OCI-LY7 (cell line): ENCODE measurements at regions not wholly inside any gene's neighbourhood (a gene's known extent, or its start where the extent isn't known, plus 50 kb on each side); places are given as distances from the start of the nearest gene placed in this dataset.

Experiments
- BruUV-seq: library from RNA; stranded (reverse); fragments of 400-500 nt; replicated peaks from 2 replicates; lab custom pipeline; 2021; lab: Mats Ljungman, UMichigan
- CTCF ChIA-PET: fragments of 300-600 bp; sonication (Branson Sonifier 250); formaldehyde crosslinking; loops from one replicate; lab custom pipeline; 2022; ENCODE audit warnings: antibody characterized with exemption; ENCODE audit not compliant: unreplicated experiment; lab: Charles Lee
- POLR2A ChIA-PET: fragments of 300-600 bp; sonication (Branson Sonifier 250); formaldehyde crosslinking; loops from one replicate; lab custom pipeline; 2022; ENCODE audit warnings: antibody characterized with exemption; lab: Charles Lee
- DNase-seq: peaks from one replicate; pipeline ENCODE4 v3.0.0-alpha.2; 2015; ENCODE audit warnings: low spot score
- H2AFZ ChIP-seq: fragments of 200-600 bp; sonication (generic), shearing (Covaris generic); 2 replicates; pipeline ENCODE4 v1.6.1; 2014; ENCODE audit warnings: mild to moderate bottlenecking, antibody characterized with exemption, low read length, moderate library complexity
- H3K27ac ChIP-seq: fragments of 200-600 bp; sonication (generic); 2 replicates; pipeline ENCODE4 v1.5.1; 2014; ENCODE audit warnings: mixed run types, low read depth, mild to moderate bottlenecking, moderate library complexity, low read length, inconsistent platforms; ENCODE audit not compliant: poor library complexity, severe bottlenecking
- H3K36me3 ChIP-seq: fragments of 200-600 bp; sonication (generic); 2 replicates; pipeline ENCODE4 v1.6.1; 2014; ENCODE audit warnings: mild to moderate bottlenecking, antibody characterized with exemption, low read length, moderate library complexity, mixed read lengths; ENCODE audit not compliant: insufficient read depth
- H3K4me1 ChIP-seq: fragments of 200-600 bp; sonication (generic); 2 replicates; pipeline ENCODE4 v1.5.1; 2014; ENCODE audit warnings: mild to moderate bottlenecking, low read length; ENCODE audit not compliant: insufficient read depth, poor library complexity, severe bottlenecking
- H3K4me2 ChIP-seq: fragments of 200-600 bp; sonication (generic); 2 replicates; pipeline ENCODE4 v1.6.1; 2014; ENCODE audit warnings: mild to moderate bottlenecking, low read length
- H3K4me3 ChIP-seq: fragments of 200-600 bp; sonication (generic); 2 replicates; pipeline ENCODE4 v1.5.1; 2014; ENCODE audit warnings: mild to moderate bottlenecking, low read depth, low read length; ENCODE audit not compliant: poor library complexity, severe bottlenecking
- H3K79me2 ChIP-seq: fragments of 200-600 bp; sonication (generic); 2 replicates; pipeline ENCODE4 v1.6.1; 2016; ENCODE audit warnings: low read depth, mild to moderate bottlenecking, low read length, moderate library complexity, mixed read lengths; ENCODE audit not compliant: insufficient read depth
- H3K9me2 ChIP-seq: fragments of 200-600 bp; sonication (generic); 2 replicates; pipeline ENCODE4 v1.6.1; 2016; ENCODE audit warnings: mild to moderate bottlenecking, low read length, mixed read lengths; ENCODE audit not compliant: insufficient read depth
- H3K9me3 ChIP-seq: fragments of 200-600 bp; sonication (generic); 2 replicates; pipeline ENCODE4 v1.6.1; 2014; ENCODE audit warnings: mild to moderate bottlenecking, mixed run types, low read length, mixed read lengths
- H4K20me1 ChIP-seq: fragments of 200-600 bp; sonication (generic); 2 replicates; pipeline ENCODE4 v1.6.1; 2014; ENCODE audit warnings: mild to moderate bottlenecking, antibody characterized with exemption, low read length, moderate library complexity, mixed read lengths; ENCODE audit not compliant: insufficient read depth
- CTCF ChIP-seq: fragments of 200-600 bp; sonication (generic); conservative IDR thresholded peaks from 2 replicates; pipeline ENCODE4 v1.5.1; 2014; ENCODE audit warnings: mild to moderate bottlenecking, antibody characterized with exemption, low read length, moderate library complexity, mixed read lengths
- EZH2phosphoT487 ChIP-seq: fragments of 200-600 bp; sonication (generic); IDR thresholded peaks from 2 replicates; pipeline ENCODE4 v1.6.1; 2018; ENCODE audit warnings: low read depth, borderline replicate concordance, mild to moderate bottlenecking, mixed run types, antibody characterized with exemption, low read length, moderate library complexity, mixed read lengths
- intact Hi-C: fragments of 100-400 bp; cut with micrococcal nuclease; formaldehyde crosslinking; loops from one replicate; pipeline ENCODE4 v1.10.0; 2022; ENCODE audit not compliant: unreplicated experiment

- no peak overlapping the region for H3K4me3 ChIP-seq
- H3K4me1 ChIP-seq = no peaks in the 10 kb centered on the region
- no peaks in the 10 kb centered on the region for H3K9me3 ChIP-seq
- H2AFZ ChIP-seq = no peak overlapping the region
- no peaks in the 10 kb centered on the region for H4K20me1 ChIP-seq
- intact Hi-C loops = no loop called here
- POLR2A ChIA-PET = no interaction called here
- TF ChIP-seq CTCF = no peak
- BruUV-seq = no TSS peak
- no peak overlapping the region for H3K4me2 ChIP-seq
- DNase-seq = no peak
- H3K36me3 ChIP-seq = no peaks in the 10 kb centered on the region
- H3K79me2 ChIP-seq = no peaks in the 10 kb centered on the region
- H3K27ac ChIP-seq = no peak overlapping the region
- no peaks in the 10 kb centered on the region for H3K9me2 ChIP-seq
- CTCF ChIA-PET = no interaction called here
Observed at GRCh38 chr5:20683241-20683940, 695.4 kb upstream of the CDH18 start.

DNA sequence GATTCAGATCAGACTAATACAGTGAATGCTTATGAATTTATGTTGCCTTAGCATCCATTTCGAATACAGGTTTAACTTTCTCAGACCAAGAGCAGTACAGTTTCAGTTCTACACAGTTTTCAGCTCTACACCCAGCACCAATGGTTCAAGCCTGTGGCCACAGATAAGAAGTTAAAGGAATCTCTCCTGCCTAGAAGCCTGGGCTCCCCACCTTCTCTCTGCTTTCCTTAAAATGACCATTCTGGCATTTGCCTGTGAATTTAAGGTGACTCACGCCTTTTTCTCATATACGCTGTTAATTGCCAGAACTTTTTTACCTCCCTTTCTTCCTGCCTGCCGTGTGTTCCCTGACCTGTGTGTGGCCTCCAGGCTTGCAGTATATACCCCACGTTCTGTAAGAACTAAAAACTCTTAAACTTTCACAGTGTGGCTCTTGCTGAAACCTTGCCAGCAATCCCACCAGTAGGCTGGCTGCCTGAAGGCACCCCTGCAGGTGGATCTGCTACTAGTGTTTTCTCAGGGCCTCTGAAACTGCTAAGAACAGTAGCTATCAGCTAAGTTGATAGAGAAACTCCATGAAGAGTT lies 692.8 kb upstream of the CDH18 start:
- Histone ChIP-seq H3K79me2 (no peaks in the 10 kb centered on the region), H3K9me3 (no peaks in the 10 kb centered on the region), H4K20me1 (no peaks in the 10 kb centered on the region), H3K4me3 (no peak overlapping the region), H3K4me1 (no peaks in the 10 kb centered on the region), H3K36me3 (no peaks in the 10 kb centered on the region), H2AFZ (no peak overlapping the region), H3K9me2 (no peaks in the 10 kb centered on the region), H3K27ac (no peak overlapping the region), H3K4me2 (no peak overlapping the region)
- ChIA-PET POLR2A (no interaction called here), CTCF (no interaction called here)
- intact Hi-C loops = no loop called here
- no TSS peak for BruUV-seq
- no peak for TF ChIP-seq CTCF
- no peak for DNase-seq

DNA sequence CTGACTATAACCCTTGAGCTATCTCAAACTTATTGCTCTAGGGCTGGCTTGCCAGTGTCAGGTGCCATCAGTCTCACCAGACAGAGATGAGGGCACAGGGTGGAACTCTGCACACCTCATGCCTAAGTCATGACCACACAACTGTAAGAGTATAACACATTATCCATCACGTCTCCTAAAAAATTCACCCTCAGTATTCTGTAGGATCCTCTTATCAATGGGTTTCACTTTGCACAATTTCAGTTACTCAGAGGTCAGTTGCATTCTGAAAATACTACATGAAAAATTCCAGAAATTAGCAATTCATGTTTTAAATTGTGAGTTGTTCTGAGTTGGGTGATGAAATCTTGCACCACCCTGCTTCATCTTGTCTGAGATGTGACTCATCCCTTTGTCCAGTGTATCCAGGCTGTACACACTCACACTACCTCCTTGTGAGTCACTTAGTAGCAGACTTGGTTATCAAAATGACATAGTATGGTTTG lies 690.9 kb upstream of the CDH18 start:
- no peak for DNase-seq
- H3K79me2 ChIP-seq = no peaks in the 10 kb centered on the region
- H3K4me3 ChIP-seq = no peak overlapping the region
- H3K27ac ChIP-seq = no peak overlapping the region
- CTCF ChIA-PET = no interaction called here
- no peaks in the 10 kb centered on the region for H3K9me3 ChIP-seq
- H4K20me1 ChIP-seq = no peaks in the 10 kb centered on the region
- H3K4me2 ChIP-seq = no peak overlapping the region
- H3K36me3 ChIP-seq = no peaks in the 10 kb centered on the region
- TF ChIP-seq CTCF (no peak), EZH2phosphoT487 (no peak)
- no peaks in the 10 kb centered on the region for H3K9me2 ChIP-seq
- intact Hi-C loops = no loop called here
- BruUV-seq = no TSS peak
- no peak overlapping the region for H2AFZ ChIP-seq
- POLR2A ChIA-PET = no interaction called here
- no peaks in the 10 kb centered on the region for H3K4me1 ChIP-seq
